ENCODE measurements at regions not wholly inside any gene's neighbourhood (a gene's known extent, or its start where the extent isn't known, plus 50 kb on each side); places are given as distances from the start of the nearest gene placed in this dataset.

DNA sequence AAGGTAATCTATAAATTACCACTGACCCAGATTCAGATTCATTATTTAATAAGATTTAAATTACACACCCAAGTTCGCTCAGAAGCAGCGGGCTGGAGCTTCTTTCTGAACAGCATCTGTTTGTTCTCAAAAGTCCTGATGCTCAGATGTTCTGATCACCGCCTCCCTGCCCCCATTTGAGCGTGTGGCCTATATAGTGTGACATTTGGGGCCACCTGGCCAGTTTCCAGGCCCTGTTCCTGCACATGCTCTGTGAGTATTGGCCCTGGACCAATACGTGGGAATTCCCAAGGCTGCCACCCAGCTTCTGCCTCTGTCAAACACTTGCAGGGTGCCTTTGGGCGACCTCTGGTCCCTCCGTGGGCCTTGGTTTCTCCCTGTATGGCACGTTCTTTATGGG is 228.8 kb downstream of the TFAP2C start:
- TF ChIP-seq, protein P1, sequence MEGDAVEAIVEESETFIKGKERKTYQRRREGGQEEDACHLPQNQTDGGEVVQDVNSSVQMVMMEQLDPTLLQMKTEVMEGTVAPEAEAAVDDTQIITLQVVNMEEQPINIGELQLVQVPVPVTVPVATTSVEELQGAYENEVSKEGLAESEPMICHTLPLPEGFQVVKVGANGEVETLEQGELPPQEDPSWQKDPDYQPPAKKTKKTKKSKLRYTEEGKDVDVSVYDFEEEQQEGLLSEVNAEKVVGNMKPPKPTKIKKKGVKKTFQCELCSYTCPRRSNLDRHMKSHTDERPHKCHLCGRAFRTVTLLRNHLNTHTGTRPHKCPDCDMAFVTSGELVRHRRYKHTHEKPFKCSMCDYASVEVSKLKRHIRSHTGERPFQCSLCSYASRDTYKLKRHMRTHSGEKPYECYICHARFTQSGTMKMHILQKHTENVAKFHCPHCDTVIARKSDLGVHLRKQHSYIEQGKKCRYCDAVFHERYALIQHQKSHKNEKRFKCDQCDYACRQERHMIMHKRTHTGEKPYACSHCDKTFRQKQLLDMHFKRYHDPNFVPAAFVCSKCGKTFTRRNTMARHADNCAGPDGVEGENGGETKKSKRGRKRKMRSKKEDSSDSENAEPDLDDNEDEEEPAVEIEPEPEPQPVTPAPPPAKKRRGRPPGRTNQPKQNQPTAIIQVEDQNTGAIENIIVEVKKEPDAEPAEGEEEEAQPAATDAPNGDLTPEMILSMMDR (conservative IDR thresholded peaks at IDR 0.05) = no peak
- no peak for TF ChIP-seq ZFX (IDR thresholded peaks at IDR 0.05)
